Hepatocyte (in vitro differentiated cells): ENCODE measurements at regions not wholly inside any gene's neighbourhood (a gene's known extent, or its start where the extent isn't known, plus 50 kb on each side); places are given as distances from the start of the nearest gene placed in this dataset.

Experiments
- CTCF ChIP-seq: fragments of 200-600 bp; sonication (generic); IDR thresholded peaks from 2 replicates; pipeline ENCODE4 v1.5.1; 2016; ENCODE audit warnings: antibody characterized with exemption, mild to moderate bottlenecking; ENCODE audit not compliant: poor library complexity
- EZH2phosphoT487 ChIP-seq: fragments of 200-600 bp; sonication (generic); IDR thresholded peaks from one replicate; pipeline ENCODE4 v1.6.1; 2018; ENCODE audit warnings: antibody characterized with exemption, mild to moderate bottlenecking, low read depth, moderate library complexity; ENCODE audit not compliant: unreplicated experiment, severe bottlenecking

GRCh38 chrX:28347476-28347875, 239.8 kb upstream of the IL1RAPL1 start:
- no peak for TF ChIP-seq CTCF
- TF ChIP-seq EZH2phosphoT487 = no peak
